GM21723 (cell line): ENCODE measurements at regions not wholly inside any gene's neighbourhood (a gene's known extent, or its start where the extent isn't known, plus 50 kb on each side); places are given as distances from the start of the nearest gene placed in this dataset.

ENCODE experiments used
- ATAC-seq: cut with Tn5 transposase; IDR thresholded peaks from one replicate; pipeline ENCODE4 v1.9.1; 2021; ENCODE audit warnings: mild to moderate bottlenecking, moderate library complexity; ENCODE audit not compliant: unreplicated experiment

DNA sequence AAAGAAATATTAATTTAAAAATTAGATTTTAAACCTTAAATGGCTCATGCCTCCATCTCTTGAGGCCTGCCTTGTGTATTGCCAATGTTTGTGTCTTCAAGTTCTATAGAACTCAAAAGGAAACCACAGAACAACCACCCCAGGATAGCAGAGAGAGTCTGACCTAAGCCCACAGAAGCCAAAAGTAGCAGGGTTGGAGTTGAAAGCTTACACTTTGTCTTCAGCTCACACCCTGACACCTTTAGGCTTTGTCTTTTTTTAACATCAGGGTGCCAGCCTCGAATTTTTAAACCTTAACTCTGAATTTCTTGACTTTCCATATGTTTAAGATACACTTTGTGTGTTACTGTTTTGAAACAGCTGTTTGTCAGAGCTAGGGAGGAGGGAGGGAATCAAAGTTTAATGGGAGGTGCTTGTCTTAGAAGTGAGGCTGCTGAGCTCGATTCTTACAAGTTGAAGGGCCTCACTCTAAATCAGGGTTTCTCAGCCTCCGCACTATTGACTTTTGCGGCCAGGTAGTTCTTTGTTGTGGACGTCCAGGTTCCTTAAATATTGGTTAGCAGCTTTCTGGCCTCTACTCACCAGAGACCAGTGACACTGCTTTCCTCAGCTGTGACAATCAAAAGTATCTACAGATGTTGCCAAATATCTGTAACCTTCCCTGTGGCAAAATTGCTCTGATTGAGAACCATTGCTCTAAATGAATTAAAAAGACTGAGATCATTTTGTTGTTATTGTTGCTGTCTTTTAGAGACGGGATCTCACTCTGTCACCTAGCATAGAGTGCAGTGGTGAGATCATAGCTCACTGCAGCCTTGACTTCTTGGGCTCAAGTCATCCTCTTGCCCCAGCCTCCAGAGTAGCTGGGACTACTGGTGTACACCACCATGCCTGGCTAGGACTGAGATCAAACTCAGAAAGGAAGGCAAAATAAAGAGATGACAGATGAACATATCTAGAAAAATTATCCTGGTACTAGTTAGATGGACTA is 139.2 kb upstream of the EOMES start:
- no peak for ATAC-seq

DNA sequence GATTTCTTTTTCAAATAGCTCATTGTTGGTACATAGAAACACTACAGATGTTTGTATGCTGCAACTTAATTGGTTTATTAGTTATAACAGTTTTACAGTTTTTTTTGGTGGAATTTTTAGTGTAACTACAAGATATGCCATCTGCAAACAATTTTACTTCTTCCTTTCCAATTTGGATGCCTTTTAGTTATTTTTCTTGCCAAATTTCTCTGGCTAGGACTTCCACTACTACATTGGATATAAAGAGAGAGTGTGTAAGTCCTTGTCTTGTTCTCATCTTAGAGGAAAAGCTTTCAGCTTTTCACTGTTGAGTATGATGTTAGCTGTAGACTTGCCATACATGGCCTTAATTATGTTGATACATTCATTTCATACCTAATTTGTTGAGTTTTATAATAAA is 143.6 kb upstream of the EOMES start:
- no peak for ATAC-seq

DNA sequence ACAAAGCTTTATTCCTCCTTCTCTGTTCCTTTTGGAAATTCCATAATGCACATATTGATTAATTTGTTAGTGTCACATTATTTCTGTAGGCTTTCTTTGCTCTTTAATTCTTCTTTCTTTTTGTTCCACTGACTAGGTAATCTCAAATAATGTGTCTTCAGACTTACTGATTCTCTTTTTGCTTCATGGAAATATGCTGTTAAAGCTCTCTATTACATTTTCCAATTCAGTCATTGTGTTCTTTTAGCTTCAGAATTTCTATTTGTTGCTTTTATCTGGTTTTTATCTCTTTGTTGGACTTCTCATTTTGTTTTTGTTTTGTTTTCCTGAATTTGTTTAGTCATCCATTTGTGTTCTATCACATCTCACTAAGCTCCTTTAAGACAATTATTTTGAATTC is 147.0 kb upstream of the EOMES start:
- no peak for ATAC-seq

DNA sequence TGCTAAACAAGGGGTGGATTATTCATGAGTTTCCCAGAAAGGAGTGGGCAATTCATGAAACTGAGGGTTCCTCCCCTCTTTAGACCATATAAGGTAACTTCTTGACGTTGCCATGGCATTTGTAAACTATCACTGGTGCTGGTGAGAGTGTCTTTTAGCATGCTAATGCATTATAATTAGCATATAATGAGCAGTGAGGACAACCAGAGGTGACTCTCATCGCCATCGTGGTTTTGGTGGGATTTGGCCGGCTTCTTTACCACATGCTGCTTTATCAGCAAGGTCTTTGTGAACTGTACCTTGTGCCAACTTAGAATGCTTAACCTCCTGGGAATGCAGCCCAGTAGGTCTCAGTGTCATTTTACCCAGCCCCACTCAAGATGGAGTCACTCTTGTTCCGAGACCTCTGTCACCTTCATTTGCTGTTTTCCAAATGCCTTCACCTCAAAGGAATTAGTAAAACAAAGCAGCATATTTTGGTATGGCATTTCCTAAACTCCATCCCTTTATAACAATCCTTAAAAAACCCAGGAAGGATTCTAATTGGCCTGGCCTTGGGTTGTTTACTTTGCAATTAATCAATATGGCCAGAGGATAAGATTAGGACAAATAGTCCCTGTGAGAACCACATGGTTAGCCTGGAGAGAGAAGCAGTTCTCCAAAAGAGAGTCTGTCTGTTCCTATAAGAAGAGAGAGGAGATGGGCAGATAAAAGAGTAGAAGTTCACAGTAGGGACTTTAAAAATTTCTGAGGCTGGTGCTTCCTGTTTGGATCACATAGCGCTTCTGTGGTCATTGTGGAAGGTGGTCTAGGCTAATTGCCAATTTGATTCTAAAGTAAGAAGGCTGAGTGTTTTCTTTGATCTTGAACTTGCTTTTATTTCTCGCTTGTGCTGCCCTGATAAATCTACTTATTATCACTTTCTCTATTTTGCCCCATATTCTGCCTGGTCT is 155.2 kb upstream of the EOMES start:
- no peak for ATAC-seq

DNA sequence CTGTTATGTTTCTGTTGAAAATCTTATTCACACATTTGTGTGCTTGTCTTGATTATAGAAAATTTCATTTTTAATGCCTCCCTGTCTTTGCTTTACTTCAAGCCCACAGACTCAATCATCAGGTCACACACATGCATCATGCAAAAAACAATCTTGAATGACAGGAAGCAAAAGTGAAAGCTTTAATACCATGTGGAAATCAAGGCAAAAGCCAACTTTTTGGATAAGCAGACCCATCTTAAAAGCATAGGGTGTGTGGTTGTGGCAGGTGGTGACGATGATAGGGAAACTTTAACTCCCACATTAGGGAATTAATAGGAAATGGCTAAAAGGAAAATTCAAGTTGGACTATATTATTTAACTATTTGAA is 155.9 kb upstream of the EOMES start:
- no peak for ATAC-seq

DNA sequence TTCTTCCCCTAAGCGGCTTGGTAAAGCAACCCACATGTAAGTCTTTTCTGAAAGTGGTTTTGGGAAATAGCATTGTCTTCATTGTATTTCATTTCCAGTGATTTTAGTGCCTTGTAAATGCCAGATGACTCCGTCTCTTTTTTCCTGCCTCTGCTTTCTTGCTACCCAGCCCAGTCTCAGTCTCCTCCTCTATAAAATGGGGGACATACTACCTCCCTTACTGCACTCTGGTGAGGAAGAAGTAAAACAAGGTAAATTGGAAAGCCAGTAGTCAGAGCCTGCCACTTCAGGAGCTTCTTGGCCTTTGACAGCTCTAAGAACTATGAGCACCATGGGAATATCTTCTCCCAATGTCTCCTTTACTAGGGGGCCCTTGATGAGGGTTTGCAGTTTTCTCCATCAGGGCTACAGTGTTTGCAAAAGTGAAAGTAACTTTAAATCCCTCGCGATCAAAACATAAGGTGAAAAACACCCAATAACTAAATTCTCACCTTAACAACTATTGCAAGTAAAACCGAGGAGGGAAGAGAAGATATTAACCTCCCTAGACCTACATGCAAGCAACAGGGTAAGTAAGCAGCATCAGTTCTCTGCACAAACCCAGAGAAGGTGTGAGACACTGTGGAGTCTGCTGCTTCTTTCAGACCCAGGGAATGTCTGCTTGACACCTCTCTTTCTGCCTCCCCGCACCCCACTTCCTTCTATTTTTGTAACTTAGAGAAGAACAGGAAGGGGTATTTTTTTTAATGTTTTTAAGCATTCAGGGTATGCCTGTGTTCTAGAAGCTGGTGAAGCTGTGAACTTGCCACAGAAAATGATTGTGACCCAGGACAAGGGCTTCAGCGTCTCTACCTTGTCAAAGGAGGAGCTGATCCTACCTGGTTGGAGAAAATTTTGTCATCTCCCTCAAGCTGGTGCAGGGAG is 159.1 kb upstream of the EOMES start:
- peak; percentile 62 for ATAC-seq

DNA sequence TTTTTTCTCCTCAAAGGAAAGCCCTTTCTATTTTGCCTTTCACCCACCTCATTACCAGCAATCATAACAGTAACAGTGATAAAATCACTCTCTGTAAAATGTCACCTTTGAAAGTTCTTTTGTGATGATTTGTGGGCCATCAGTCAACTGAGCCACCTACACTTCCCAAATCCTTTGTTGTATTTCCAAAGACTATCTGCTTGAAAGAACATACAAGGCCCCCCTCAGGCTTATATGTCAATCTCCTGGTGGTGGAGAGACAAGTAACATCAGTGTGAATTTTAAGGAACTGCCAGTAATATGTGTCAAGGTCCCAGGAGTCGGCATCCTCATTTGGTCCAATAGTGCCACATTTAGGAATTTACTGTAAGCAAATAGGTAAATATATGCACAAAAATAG is 161.1 kb upstream of the EOMES start:
- ATAC-seq: no peak

DNA sequence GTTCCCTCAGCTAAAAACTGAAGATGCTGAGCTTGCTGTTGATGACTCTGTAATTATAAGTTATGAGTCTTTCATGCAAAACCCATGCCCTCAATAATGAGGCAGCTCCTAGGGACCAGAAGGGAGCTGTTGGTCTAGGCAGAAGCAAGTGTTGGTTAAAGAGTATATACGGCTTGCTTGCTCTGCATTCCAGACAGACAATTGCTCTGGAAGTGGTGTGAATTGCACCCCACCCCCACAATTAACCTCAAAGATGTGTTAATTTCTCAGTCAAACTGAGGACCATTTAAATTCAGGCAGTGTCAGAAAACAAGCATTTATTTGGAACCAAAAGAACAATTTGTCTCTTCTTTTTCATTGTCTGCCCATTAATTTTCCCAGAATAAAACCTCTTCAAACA is 163.5 kb upstream of the EOMES start:
- ATAC-seq: no peak

DNA sequence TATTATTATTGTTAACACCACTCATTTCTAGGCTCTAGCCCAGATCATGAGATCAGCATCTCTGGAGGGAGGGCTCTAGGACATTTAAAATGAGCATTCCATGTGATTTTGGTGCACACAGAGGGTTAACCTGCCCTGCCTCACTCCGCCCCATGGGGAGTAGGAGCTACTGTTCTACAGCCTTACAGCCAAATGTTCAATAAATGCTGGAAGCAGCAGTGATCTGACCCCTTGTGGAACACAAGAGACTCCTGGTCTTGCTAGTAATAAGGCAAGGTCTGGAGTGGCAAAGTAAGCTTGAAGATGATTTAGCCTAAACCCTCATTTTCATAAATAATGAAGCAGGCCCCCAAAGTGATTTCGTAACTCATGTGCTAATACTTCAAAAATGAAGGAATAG is 166.4 kb upstream of the EOMES start:
- ATAC-seq: no peak

DNA sequence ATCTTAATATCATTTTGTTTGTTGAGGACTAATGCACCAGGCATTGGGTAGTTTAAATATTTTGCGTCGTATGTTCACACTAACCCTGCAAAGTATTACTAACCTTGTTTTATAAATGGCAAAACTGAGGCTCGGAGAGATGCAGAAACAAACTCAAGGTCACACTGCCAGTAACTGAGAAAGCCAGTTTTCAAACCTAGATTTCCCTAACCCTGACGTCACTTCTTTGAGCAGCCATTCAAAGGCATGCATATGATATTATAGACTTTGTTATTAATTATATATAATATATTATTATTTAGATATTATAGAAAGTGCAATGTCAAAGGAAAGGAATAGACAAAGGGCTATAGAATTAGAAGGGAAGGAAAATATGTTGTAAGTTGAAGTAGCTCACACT is 167.6 kb upstream of the EOMES start:
- ATAC-seq: no peak

DNA sequence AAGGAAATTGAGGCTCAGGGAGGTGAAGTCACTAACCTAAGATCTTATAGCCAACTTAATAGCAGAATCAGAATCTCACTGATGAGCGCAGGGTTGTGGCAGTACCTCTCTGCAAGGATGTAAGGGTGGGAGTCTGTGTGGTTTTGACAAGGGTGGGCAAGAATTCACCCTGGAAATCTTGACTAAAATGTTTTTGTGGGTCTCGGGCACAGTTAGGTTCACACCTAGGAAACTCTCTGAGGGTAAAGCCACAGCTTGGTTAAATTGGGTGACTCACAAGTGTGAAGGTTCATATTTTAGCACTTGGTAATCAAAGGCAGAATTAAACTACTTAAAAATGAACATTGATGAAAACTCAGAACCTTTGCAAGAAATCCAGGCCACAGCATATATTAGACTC is 178.2 kb upstream of the EOMES start:
- no peak for ATAC-seq

DNA sequence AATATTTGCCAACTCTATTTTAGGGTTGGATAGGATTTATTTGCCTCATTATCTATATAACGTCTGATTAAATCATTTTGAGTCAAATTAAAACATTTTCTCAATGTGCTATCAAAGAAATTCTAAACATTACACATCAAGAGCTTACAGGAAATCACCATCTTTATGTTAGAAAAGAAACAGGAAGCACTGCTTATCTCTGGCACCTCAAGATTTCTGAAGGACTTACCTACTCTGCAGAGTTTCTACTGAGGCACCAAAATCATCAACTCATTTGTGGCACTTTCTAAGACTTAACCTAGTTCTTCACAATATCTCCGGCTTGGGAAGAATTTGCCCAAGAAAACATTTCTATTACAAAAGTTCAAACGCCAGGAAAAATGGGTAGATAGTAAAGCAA is 181.3 kb upstream of the EOMES start:
- ATAC-seq: no peak

DNA sequence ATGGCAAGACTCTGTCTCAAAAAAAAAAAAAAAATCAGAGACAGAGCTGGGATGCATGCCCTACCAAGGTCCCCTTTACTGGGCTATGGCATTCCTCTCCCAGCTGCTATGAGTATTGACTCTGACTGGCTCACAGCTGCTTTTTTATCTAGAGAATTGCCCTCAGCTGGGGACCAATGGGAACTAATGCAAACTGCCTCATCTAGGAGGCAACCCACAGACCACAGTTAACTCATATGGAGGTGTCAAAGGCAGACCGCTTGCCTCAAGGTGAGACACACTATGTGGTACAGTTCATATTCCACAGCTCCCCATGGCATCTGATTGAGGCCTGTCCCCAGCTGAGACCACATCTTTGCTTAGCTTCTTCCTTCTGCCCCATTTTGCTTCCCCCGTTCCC is 183.5 kb upstream of the EOMES start:
- ATAC-seq: no peak

DNA sequence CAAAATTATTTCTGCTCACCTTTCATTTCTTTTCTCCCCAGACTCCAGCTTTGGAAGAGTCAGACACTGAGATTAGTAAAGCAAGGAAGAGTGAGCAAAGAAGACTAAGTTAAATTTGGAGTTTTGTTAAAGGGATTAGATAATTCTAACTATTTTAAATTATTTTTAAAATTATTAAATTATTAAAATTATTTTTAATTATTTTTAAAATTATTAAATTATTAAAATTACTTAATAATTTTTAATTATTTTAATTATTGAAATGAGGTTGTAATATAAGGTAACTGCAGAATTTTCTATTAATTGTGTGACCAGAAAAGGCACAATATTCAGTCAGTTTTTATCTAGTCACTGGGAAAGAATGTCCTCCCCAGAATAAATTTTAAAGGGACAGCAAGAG is 185.0 kb upstream of the EOMES start:
- ATAC-seq: no peak

DNA sequence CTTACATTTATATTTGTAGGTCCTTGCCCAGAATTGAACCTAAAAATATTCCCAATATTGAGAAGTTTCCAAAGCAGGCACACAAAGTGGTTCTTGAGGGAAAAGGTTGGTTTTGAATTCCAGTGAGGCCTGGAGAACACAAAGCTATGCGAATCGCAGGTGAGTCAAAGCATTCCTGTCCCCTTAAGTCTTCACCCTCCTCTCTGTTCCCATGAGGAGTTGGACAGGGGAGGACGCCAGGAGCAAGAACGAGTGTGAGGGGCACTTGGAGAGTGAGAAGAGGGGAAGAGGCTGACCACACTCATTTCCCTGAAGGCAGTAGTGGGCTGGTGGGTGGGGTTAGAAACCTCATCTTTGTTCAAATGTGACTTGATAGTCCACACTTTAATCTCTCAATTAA is 185.8 kb upstream of the EOMES start:
- no peak for ATAC-seq

DNA sequence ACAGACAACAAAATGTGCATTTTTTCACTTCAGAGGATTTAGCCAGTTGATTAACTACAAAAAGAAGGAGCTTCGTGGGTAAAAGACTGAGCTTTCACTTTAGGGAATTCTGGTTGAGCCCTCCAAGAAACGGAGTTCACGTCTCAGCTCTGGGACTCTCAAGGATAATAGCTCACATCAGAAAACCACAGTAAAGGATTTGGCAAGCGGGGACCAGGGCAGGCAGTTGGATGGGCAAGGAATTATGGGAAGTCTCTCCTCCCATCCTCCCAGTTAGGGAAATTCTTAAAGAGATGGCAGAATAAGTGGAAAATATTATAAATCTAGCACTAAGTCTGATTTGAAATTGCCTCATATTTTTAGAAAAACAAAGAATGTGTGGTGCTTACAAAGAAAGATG is 188.3 kb upstream of the EOMES start:
- no peak for ATAC-seq

DNA sequence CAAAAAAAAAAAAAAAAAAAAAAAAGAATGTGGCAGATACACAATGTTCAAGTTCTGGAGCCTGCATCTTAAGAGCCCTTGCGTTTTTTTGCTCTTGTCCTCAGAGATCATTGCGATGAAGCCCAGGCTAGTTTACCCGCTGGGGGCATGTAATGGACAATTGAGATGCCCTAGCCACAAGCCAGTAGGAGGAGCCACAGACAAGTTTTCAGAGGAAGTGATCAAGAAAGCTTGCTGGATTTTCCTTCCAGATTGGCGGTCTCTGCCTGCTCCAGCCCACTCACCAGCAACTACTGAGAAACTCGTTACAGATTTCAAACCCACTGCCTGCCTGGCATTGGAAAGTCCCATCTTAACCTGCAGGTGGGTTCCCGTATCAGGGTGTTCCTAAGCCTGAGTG is 192.1 kb upstream of the EOMES start:
- ATAC-seq: no peak

DNA sequence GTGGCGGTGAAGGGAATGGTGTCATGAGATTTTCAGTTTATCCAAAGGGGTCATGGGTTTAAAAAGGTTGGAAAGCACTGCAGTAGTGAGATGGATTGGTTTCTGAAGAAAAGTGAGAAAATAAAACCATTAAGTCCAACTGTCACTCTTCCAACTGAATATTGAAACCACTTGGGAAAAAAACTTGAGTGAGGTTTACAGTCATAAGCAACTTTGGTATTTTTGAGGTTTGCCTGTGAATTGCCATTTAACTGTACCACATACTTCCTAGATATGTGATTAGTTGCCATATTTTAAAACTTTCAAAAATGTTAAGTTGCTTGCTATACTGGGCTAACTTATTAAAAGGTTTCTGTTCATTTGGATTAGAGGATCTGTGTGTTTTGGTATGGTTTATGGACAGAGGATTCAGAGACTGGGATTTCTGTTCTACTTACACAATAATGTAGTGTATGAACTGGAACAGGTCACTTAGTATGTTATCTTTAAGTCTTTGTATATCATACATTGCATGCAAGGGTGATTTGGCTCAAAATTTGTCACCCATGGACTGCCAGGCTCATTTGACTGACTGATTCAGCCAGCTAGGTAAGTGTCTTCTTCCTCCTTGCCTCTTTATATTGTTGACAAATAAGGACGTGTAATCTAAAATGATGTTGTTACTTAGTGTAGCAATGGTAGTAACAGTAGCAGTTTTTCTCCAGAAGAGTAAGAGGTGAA is 201.4 kb upstream of the EOMES start:
- no peak for ATAC-seq

DNA sequence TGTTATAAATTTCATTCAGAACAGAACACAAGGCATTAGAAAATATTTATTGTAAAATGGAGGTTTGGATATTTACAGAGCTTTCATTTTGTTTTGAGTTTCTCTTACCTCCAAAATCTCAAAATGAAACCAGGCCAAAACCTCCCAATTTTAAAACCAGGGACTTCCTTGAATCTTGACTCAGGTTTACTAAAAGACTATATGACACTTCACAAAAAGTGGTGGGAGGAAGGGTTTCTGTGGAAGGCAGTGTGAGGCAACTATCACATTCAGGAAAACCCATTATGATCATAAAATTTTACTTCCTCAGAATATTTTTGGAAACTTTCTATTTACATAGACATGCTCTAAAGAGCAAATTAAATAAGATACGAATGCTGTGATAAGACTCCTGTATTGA is 205.8 kb upstream of the EOMES start:
- ATAC-seq: no peak

DNA sequence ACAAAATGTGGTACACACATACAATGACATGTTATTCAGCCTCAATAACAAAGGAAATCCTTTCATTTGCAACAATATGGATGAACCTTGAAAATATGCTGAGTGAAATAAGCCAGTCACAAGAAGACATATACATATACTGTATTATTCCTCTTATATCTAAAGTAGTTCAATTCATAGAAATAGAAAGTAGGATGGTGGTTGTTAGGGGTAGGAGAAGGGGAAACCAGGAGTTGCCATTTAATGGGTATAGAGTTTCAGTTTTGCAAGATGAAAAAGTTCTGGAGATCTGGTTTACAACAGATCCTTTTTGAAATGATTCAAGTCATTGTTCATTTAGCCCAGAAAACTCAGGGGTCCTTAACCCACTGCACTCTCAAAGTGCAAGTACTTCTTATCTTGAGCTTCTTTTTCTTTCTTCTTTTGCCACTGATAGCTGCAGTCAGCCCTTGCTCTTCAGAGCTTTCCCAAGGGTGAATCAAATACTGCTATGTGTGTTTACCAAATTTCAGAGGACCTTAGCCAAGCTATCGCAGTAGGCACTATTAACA is 208.0 kb upstream of the EOMES start:
- ATAC-seq: no peak
